Activated naive CD4-positive, alpha-beta T cell treated with anti-CD3 and anti-CD28 coated beads, Interleukin-2, amount 50 U/mL, for 72 hours (primary cell): ENCODE measurements at regions not wholly inside any gene's neighbourhood (a gene's known extent, or its start where the extent isn't known, plus 50 kb on each side); places are given as distances from the start of the nearest gene placed in this dataset.
A peak's percentile ranks its signal among the peaks of the same experiment; 100 is the strongest.
"Not testable (repeated sequence)": the region's sequence is repeated elsewhere in the genome, so short reads cannot be mapped to it uniquely, and the experiment has no call there.

Experiments used
- ATAC-seq, 2 donors: fragments of 150-1000 bp; cut with Tn5 transposase; 2 replicates each; pipeline ENCODE4 v1.10.0; 2021; ENCODE audit warnings: mild to moderate bottlenecking in 2 of 2, moderate library complexity in 2 of 2
- DNase-seq, 2 donors: peaks; one replicate each; pipeline ENCODE4 v3.0.0; 2021 to 2022; ENCODE audit warnings: low spot score in 2 of 2
- H3K27ac Mint-ChIP-seq, 2 donors: one replicate each; pipeline ENCODE4 v1.8.0; 2022; ENCODE audit warnings: mild to moderate bottlenecking in 2 of 2, mixed read lengths in 2 of 2
- H3K36me3 Mint-ChIP-seq, 2 donors: one replicate each; pipeline ENCODE4 v1.8.0; 2022; ENCODE audit warnings: mixed read lengths in 2 of 2
- H3K9me3 Mint-ChIP-seq, 2 donors: one replicate each; pipeline ENCODE4 v1.8.0; 2022; ENCODE audit warnings: mixed read lengths in 2 of 2

DNA sequence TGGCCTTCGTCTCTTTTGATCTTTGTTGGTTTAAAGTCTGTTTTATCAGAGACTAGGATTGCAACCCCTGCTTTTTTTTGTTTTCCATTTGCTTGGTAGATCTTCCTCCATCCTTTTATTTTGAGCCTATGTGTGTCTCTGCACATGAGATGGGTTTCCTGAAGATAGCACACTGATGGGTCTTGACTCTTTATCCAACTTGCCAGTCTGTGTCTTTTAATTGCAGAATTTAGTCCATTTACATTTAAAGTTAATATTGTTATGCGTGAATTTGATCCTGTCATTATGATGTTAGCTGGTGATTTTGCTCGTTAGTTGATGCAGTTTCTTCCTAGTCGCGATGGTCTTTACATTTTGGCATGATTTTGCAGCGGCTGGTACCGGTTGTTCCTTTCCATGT is 448.4 kb upstream of the RUNX1 start:
- H3K9me3 Mint-ChIP-seq: peaks cover 4 to 14% of the 10 kb centered on the region in 2 donors
- not testable (repeated sequence) for DNase-seq, ATAC-seq, H3K27ac Mint-ChIP-seq
- peaks cover 8 to 16% of the 10 kb centered on the region in 2 donors for H3K36me3 Mint-ChIP-seq

DNA sequence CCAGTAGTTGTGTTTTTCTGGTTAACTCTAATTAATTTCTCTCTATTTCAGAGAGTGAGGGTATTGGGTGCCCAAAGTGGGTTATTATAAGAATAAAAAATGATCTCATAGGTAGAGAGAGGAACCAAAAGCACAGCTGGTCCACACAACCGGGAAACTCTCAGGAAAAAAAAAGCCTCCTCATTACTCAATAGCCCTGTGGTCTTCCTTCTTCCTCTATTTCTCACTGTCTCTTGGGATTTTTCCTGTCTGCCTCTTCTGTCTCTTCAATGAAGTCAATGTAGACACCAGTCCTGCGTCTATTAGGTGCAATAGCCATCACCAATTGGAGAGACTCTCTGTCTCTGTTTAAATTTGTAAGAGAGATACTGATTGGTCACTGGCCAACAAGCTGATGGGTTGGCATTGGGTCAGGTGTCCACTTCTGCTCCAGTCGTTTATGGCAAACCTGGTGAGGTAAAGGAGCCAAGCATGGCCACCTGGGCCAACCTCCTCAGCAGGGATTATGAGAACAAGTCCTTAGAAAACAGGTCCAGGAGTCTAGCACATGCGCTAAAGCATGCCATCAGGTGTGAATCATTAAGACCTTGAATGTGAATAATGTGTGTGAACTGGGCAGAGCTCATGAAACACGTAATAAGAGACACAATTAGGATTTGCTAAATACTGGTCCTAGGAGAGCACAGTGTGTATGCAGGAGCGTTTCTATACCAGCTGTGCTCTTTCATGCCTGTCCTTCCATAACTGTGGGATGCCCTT is 443.0 kb upstream of the RUNX1 start:
- no peak for DNase-seq
- no peak overlapping the region for H3K27ac Mint-ChIP-seq
- ATAC-seq: no peak
- H3K36me3 Mint-ChIP-seq: no peaks in the 10 kb centered on the region
- peaks cover 0 to 8% of the 10 kb centered on the region in 2 donors for H3K9me3 Mint-ChIP-seq

DNA sequence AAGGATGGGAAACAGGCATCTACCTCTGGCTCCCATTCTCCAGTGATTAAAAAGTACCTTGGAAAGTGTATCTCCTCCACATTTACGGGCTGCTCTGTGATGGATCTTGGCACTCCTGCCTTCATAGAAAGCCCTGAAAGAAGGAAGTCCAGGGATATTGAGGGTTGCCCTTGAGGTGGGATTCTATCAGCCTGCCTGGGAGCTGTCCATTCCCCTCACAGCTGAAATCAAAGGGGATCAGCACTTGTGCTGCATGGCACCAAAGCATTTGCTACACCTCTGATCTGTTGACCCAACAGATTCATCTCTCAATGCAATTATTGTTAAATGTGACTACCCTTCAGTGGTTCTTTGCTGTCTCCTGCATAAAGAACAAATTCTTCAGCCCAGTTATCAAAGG is 442.0 kb upstream of the RUNX1 start:
- H3K36me3 Mint-ChIP-seq: no peaks in the 10 kb centered on the region
- DNase-seq (no peak), ATAC-seq (no peak)
- H3K9me3 Mint-ChIP-seq: peaks cover 0 to 8% of the 10 kb centered on the region in 2 donors
- H3K27ac Mint-ChIP-seq: no peak overlapping the region

DNA sequence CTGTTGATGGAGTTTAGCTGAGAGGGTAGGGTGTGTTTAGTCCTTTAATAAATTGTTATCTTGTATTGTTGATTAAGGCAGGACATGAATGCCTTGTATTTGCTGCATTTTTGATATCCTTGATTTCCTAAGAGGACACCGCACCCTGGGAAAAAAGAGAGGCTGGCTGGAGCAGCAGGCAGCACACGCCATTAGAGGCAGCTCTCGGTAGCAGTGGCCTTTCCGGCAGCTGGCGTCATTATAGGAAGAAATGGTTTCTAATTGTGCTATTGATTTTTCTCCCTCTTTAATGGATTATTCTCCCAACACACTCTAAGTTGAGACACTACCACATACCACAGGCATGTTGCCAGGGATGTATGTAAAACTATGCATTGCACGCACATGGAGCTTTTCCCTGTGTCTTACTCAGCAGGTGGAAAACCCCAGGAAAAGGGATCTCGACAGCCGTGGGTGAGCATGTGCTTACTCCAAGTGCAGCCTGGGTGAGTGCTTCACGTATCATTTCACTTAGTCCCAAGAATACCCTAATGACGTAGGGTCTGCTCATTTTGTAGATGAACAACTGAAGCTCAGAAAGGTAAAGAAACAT is 440.4 kb upstream of the RUNX1 start:
- ATAC-seq (no peak), DNase-seq (no peak)
- no peak overlapping the region for H3K27ac Mint-ChIP-seq
- H3K9me3 Mint-ChIP-seq: peaks cover 2 to 16% of the 10 kb centered on the region in 2 donors
- H3K36me3 Mint-ChIP-seq: peaks cover 0 to 7% of the 10 kb centered on the region in 2 donors

DNA sequence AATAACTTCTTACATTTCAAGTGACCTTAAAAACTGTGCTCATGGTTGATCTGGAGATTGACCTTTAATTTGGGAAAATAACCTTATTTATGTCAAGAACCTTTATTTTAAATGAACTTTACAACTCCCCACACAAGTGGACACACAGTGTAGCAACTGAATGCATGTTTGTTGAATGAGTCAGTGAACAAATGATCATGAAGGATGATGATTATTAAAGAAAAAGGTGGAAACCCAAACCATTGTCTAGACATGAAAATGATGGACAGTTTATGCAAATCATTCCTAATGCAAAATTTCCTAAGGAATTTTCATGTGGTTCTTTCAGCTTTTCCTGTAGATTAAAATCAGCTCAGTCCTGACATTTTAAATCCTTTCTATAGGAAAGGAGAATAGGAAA is 439.8 kb upstream of the RUNX1 start:
- no peak for DNase-seq
- peaks cover 7 to 22% of the 10 kb centered on the region in 2 donors for H3K9me3 Mint-ChIP-seq
- peaks cover 0 to 7% of the 10 kb centered on the region in 2 donors for H3K36me3 Mint-ChIP-seq
- no peak for ATAC-seq
- H3K27ac Mint-ChIP-seq: no peak overlapping the region

DNA sequence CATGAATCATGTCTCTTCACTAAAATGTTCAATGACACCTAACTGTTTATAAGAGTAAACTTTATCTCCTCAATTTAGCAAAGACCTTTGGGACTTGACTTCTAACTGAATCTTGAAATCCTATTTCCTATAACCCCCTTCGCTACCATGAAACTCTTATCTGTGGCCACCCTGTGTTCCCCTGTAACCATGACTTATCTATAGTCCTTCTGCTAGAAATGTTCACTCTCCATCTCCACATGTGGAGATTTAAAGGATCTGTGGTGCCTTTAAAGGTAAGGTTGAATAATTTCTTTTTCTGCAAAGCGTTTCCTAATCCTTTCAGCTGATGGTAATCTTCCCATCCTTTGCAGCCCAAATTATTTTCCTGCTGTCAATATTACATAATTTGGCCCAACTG is 436.3 kb upstream of the RUNX1 start:
- Mint-ChIP-seq H3K9me3 (peaks cover 7 to 13% of the 10 kb centered on the region in 2 donors), H3K27ac (no peak overlapping the region), H3K36me3 (peaks cover 0 to 7% of the 10 kb centered on the region in 2 donors)
- no peak for ATAC-seq
- DNase-seq: no peak

DNA sequence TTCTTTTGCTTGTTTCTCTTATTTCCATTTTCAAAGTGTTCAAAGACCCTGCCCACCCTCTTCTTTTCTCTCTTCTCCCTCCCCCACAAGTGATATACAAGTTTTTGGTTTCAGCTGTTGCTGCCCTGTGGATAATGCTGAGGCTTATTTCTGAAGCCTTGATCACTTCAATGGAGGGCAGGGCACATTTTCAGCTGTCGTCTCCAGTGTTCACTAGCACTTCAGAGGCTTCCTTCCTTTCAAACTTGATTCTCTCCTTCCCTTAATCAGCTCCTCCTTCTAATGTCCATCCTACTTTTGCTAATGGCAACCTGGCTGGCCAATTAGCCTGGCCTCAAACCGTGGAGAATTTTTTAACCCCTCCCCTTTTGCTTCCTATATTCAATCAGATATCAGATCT is 435.7 kb upstream of the RUNX1 start:
- no peak for DNase-seq
- peaks cover 11 to 15% of the 10 kb centered on the region in 2 donors for H3K9me3 Mint-ChIP-seq
- peaks cover 0 to 7% of the 10 kb centered on the region in 2 donors for H3K36me3 Mint-ChIP-seq
- H3K27ac Mint-ChIP-seq: no peak overlapping the region
- no peak for ATAC-seq

DNA sequence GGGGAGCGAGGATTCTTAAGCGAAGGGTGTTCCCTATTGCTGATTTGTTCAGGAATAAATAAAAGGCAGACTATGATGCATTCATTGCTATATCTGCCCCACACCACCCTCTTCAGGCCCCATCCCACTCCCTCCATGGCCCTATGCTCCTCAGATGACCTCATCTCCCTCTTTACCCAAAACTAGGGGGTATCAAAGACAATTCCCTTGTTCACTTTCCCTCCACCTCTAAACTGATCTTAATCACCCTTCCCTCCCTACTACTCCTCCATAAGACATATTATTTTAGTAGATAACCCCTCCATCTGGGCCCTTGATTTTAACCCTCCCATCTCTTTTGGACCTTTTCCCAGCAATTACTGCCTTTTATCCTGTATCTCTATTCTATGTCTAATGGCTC is 434.9 kb upstream of the RUNX1 start:
- ATAC-seq (no peak), DNase-seq (no peak)
- Mint-ChIP-seq H3K27ac (peak overlapping the region in 1 of 2 donors; percentile 70), H3K9me3 (peaks cover 19 to 23% of the 10 kb centered on the region in 2 donors), H3K36me3 (peaks cover 0 to 15% of the 10 kb centered on the region in 2 donors)

DNA sequence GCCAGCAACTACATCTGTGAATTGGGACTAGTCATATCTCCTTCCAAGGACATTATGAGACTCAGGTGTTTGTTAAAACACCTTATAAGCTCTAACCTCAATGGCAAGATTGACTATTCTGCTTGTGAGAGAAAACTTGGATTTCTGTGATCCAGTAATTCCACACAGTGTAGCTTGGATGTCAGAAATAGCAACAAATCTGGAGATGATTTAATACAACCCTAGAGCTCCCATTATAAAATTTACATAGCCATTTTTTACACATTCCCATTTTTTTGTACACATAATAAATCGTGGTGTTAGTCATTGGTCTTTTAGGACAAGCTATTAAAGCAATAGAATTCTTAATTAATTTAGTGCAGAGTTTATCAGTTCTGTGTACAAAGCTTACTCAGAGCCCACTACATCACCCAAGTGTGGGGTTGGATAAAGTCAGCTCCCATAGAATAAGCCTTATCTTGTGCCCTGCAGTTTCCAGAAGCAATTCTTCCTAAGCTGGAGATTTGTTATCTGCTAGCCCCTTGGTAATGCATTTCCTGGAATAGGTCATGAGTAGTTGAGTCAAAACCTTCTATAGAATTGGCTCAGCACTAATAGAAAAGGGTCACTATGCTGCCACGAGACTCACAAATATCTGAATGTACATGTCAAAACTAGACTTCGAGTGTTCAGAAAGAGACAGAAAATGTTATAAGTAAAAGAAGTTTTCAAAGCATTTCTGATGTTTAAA is 434.0 kb upstream of the RUNX1 start:
- ATAC-seq (peak in 1 of 2 donors; percentile 87), DNase-seq (no peak)
- peaks cover 20 to 27% of the 10 kb centered on the region in 2 donors for H3K9me3 Mint-ChIP-seq
- no peak overlapping the region for H3K27ac Mint-ChIP-seq
- peaks cover 0 to 21% of the 10 kb centered on the region in 2 donors for H3K36me3 Mint-ChIP-seq

DNA sequence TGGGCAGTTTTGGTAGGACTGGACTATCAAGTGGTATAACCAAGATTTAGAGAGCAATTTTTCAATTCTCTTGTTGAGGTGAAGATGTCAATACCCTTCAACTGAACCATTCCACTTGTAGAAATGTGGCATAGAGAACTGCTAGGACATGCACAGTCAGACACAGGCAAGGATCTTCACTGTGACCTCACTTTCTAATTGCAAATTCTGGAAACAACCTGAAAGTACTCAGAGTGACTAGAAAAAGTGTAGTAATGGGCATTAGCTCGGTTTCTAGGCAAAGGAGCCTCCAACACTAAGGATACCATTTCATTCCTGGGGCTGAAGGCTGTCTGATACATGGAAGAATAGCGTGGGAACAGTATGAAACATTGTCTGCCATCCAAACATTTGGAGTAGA is 433.0 kb upstream of the RUNX1 start:
- ATAC-seq: peak in 1 of 2 donors; percentile 7
- Mint-ChIP-seq H3K36me3 (peaks cover 0 to 22% of the 10 kb centered on the region in 2 donors), H3K27ac (no peak overlapping the region), H3K9me3 (peaks cover 20 to 27% of the 10 kb centered on the region in 2 donors)
- no peak for DNase-seq

DNA sequence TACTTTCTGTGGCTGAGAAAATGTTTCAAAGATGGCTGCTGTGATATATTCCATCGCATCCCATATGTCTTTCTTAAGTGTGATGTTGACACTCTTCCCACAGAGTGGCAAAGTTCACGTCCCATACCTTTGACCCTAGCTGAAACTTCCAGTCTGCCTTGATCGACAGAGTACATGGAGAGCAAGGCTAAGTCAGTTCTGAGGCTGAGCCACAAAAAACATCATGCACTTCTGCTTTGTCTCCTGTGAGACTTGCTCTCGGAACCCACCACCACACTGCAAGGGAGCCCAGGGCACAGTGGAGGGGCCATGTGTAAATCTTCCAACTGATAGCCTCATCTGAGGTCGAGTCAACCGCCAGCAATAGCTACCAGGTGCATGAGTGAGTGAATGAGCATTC is 431.9 kb upstream of the RUNX1 start:
- H3K9me3 Mint-ChIP-seq: peaks cover 20 to 27% of the 10 kb centered on the region in 2 donors
- ATAC-seq (no peak), DNase-seq (no peak)
- no peak overlapping the region for H3K27ac Mint-ChIP-seq
- H3K36me3 Mint-ChIP-seq: peaks cover 0 to 22% of the 10 kb centered on the region in 2 donors

DNA sequence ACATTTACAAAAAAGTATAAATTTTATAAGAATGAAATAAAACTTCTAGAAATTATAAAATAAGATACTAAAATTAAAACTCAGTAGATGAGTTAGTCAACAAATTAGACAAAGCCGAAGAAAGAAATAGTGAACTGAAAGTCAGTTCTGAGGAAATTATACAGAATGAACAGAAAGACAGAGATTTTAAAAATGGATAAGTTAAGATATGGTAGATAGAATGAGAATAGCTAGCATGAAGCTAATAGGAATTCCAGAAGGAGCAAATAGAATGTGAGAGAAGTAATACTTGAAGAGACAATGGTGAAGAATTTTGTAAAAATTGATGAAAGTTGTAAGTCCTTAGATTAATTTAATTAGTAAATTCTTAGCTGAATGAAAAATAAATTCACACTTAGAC is 430.4 kb upstream of the RUNX1 start:
- Mint-ChIP-seq H3K36me3 (peaks cover 0 to 14% of the 10 kb centered on the region in 2 donors), H3K27ac (no peak overlapping the region), H3K9me3 (peaks cover 19 to 20% of the 10 kb centered on the region in 2 donors)
- ATAC-seq: no peak
- DNase-seq: no peak

DNA sequence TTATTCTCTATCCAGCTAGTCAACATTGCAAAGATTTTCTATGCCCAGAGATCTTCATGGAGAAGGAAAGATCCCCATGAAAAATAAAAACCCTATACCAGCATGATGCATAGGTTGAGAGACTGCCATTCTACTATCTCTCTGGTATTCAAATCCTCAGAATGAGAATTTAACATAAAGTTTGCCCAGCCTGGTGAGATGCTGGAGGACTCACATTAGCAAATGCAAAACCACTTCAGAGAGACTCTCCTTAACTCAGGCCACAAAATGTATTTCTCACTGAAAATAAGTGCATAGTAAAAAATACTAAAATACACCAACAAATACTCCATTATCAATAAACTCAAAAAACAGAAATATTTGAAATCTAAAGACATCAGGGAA is 430.0 kb upstream of the RUNX1 start:
- no peak for ATAC-seq
- peaks cover 14 to 15% of the 10 kb centered on the region in 2 donors for H3K9me3 Mint-ChIP-seq
- DNase-seq: no peak
- H3K36me3 Mint-ChIP-seq: peaks cover 0 to 14% of the 10 kb centered on the region in 2 donors
- H3K27ac Mint-ChIP-seq: no peak overlapping the region

DNA sequence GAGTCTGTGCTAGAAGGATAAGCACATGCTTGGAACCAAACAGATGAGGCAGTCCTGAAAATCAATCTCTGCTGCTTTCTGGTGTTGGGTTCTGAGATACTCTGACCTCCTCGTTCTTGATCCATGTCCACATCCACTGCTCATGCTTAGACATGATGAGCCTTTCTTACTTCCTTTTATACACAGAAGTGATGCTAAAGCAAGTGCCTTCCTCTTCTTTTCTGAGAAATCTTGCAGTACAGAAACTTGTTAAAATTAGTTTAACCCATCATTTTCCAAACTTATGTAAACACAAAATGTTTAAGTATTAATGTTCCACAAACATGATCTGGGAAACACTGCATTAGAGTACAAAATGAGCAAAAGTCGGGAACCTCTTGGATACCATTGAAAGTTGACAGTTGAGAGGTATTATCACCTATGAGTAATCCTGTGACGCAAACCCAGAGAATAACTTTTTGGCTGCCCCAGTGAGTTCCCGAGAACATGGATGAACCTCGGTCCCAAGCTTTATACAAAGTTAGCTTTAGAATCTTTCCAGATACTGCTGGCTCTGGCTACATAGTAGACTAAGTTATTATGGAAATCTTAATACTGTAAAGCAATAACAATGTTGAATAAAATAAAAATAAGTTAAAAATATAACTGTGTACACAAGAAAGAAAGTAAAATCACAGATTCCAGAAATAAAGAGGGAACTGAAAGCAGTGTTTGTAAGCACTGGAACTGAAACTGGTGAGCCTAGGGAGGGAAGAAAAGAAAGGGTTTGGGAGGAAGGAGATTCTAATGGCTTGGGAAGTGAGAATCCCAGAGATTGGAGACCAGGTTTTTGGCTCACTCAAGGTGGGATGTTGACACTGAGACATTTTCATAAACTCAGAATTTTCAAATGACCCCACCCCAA is 429.3 kb upstream of the RUNX1 start:
- H3K9me3 Mint-ChIP-seq: peaks cover 13 to 14% of the 10 kb centered on the region in 2 donors
- H3K27ac Mint-ChIP-seq: no peak overlapping the region

DNA sequence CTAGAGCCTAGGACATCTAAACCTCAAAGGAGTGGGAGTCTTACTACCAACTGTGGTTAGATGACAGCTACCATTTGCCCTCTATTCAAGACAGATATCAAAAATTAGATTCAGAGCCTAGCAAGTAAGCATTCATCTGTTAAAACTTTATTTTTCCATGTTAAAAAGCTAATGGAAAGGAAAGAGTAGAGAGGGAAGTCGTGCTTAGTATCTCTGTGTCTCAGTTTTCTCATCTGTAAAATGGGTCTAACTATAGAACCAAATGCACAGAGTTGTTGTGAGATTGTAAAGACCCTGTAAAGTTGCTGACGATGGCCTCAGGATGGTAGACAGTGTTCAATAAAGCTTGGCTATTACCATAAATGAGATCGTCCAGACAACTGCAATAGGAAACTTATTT is 428.5 kb upstream of the RUNX1 start:
- ATAC-seq: no peak
- H3K27ac Mint-ChIP-seq: no peak overlapping the region
- no peak for DNase-seq
- peaks cover 0 to 14% of the 10 kb centered on the region in 2 donors for H3K36me3 Mint-ChIP-seq
- peaks cover 13 to 14% of the 10 kb centered on the region in 2 donors for H3K9me3 Mint-ChIP-seq

More for the DNA sequence above, 429.3 kb upstream of the RUNX1 start:
- ATAC-seq (no peak), DNase-seq (no peak)
- H3K36me3 Mint-ChIP-seq: peaks cover 0 to 14% of the 10 kb centered on the region in 2 donors

DNA sequence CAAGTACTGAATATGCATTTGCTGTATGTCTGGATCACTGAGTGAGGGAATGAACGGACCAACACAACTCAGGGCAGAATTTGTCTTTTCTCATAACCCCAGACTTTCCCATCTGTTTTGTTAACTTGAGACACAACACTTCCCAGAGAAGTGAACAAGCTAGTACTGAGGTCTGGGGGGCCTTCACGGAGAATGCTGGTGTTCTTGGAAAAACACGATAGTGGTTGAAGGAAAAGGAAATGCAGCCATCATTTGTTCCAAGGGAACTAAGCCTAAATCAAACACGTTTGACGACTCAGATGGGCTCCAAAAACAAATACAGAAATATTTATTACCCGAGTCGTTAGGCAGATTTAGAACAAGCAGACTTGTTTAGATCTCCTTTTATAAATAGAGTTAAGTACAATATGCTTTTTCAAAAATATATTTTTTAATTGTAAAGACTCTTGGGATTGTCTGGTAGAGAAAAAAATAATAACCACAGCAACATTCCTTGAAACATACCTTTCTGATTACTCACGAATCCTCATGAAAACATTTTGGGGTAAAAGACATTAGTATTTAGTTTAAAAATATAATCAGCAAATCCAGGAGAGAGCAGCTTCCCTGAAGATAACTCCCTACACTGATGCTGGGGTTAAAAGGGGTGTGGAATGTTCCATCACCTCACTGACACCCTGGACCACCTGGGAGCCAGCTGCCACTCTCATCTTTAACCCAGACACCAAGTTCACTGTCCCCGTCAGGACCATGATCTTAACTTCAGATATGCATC is 427.7 kb upstream of the RUNX1 start:
- ATAC-seq (no peak), DNase-seq (no peak)
- peaks cover 0 to 14% of the 10 kb centered on the region in 2 donors for H3K36me3 Mint-ChIP-seq
- H3K9me3 Mint-ChIP-seq: peaks cover 13 to 14% of the 10 kb centered on the region in 2 donors
- H3K27ac Mint-ChIP-seq: peak overlapping the region in 1 of 2 donors; percentile 50
